ENCODE measurements at regions not wholly inside any gene's neighbourhood (a gene's known extent, or its start where the extent isn't known, plus 50 kb on each side); places are given as distances from the start of the nearest gene placed in this dataset.

DNA sequence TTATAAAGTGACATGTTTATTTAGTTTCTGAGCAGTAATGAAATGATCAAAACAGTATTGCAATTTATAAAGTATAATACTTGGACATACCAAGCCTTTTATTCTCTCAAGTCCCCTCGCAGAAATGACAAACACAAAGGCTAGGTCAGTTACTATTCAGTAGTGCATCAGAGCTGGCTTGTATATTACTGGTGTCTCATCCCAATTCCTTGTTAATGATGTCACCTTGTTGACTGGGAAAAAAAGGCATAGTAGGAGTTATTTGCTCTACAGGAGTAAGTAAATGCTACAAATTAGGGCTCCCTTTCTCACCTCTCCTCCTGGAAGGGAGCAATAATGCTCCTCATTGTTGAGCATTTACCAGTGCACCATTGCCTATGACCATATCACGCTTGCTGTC is 317.6 kb downstream of the CHL1 start:
- no peaks in the 10 kb centered on the region for H4K20me1 ChIP-seq (replicated peaks; ENCODE audit: insufficient read depth)
- H3K36me3 Mint-ChIP-seq (ENCODE audit: low read depth): peaks cover 20% of the 10 kb centered on the region
- H3K27me3 ChIP-seq (ENCODE audit: insufficient read depth): no peaks in the 10 kb centered on the region
- no peak for DNase-seq (ENCODE audit: low spot score)
- H3K27ac Mint-ChIP-seq: no peak overlapping the region
- no peak for TF ChIP-seq CREB1 (CRISPR knock-in tag; IDR thresholded peaks at IDR 0.05; ENCODE audit: low read depth)
- no peak for TF ChIP-seq JUNB (IDR thresholded peaks at IDR 0.05; ENCODE audit: unreplicated experiment)
- TF ChIP-seq, protein P1, sequence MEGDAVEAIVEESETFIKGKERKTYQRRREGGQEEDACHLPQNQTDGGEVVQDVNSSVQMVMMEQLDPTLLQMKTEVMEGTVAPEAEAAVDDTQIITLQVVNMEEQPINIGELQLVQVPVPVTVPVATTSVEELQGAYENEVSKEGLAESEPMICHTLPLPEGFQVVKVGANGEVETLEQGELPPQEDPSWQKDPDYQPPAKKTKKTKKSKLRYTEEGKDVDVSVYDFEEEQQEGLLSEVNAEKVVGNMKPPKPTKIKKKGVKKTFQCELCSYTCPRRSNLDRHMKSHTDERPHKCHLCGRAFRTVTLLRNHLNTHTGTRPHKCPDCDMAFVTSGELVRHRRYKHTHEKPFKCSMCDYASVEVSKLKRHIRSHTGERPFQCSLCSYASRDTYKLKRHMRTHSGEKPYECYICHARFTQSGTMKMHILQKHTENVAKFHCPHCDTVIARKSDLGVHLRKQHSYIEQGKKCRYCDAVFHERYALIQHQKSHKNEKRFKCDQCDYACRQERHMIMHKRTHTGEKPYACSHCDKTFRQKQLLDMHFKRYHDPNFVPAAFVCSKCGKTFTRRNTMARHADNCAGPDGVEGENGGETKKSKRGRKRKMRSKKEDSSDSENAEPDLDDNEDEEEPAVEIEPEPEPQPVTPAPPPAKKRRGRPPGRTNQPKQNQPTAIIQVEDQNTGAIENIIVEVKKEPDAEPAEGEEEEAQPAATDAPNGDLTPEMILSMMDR (conservative IDR thresholded peaks at IDR 0.05; ENCODE audit: low read depth in 2 of 2): no peak
- no peak for TF ChIP-seq STAT1 (IDR thresholded peaks at IDR 0.05; ENCODE audit: unreplicated experiment)
- TF ChIP-seq, protein P2, sequence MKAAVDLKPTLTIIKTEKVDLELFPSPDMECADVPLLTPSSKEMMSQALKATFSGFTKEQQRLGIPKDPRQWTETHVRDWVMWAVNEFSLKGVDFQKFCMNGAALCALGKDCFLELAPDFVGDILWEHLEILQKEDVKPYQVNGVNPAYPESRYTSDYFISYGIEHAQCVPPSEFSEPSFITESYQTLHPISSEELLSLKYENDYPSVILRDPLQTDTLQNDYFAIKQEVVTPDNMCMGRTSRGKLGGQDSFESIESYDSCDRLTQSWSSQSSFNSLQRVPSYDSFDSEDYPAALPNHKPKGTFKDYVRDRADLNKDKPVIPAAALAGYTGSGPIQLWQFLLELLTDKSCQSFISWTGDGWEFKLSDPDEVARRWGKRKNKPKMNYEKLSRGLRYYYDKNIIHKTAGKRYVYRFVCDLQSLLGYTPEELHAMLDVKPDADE (IDR thresholded peaks at IDR 0.05): no peak
- no peak for TF ChIP-seq EZH2phosphoT487 (IDR thresholded peaks at IDR 0.05; ENCODE audit: unreplicated experiment)
- no peak for TF ChIP-seq EZH2 (IDR thresholded peaks at IDR 0.05; ENCODE audit: low read depth, unreplicated experiment)
- no peak for TF ChIP-seq NANOG (IDR thresholded peaks at IDR 0.05; ENCODE audit: borderline replicate concordance)
- no peak for TF ChIP-seq ZNF114 (CRISPR knock-in tag; IDR thresholded peaks at IDR 0.05)
- no peak for TF ChIP-seq ZNF331 (CRISPR knock-in tag; IDR thresholded peaks at IDR 0.05; ENCODE audit: low read depth)
- peaks cover 85% of the 10 kb centered on the region for H3K9me3 Mint-ChIP-seq
- H3K27me3 Mint-ChIP-seq (ENCODE audit: insufficient read depth, low read depth, poor library complexity): peaks cover 1% of the 10 kb centered on the region
- no peak overlapping the region for H3K4me3 ChIP-seq
- H3F3A ChIP-seq (replicated peaks; ENCODE audit: low read depth): no peaks in the 10 kb centered on the region
- no peak overlapping the region for H2AFZ ChIP-seq
- no peak for ATAC-seq
- H3K4me1 ChIP-seq (ENCODE audit: insufficient read depth): no peaks in the 10 kb centered on the region
- no peaks in the 10 kb centered on the region for H3K79me2 ChIP-seq (replicated peaks; ENCODE audit: insufficient read depth)
- H3K9me2 ChIP-seq (ENCODE audit: insufficient read depth): no peaks in the 10 kb centered on the region
- H3K4me2 ChIP-seq: no peak overlapping the region
- no peaks in the 10 kb centered on the region for H3K36me3 ChIP-seq (ENCODE audit: insufficient read depth)
- H3K4me1 Mint-ChIP-seq: no peaks in the 10 kb centered on the region
- no peak overlapping the region for H3K4me3 Mint-ChIP-seq
- no peak overlapping the region for H3K27ac ChIP-seq (ENCODE audit: low read depth)

DNA sequence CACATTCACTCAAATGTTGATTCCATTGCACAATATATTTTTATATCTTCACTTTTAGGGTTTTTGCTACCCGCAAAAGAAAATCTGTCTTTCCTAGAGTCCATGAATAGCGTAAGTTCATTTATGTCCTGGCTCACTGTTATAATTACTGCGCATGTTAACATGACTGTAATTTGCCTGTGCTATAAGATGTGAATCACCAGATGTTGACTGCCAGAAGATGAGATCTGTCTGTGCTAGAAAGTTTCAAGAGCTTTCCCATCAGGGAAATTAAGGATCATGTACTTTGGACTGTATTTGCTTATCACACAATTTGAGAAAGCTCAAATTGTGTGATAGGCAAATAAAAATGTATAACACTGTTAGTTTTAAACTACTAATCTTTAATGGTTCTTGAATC is 322.5 kb downstream of the CHL1 start:
- Mint-ChIP-seq H3K9me3 (peaks cover 83% of the 10 kb centered on the region), H3K27me3 (ENCODE audit: insufficient read depth, low read depth, poor library complexity) (peaks cover 1% of the 10 kb centered on the region), H3K4me1 (no peaks in the 10 kb centered on the region), H3K4me3 (no peak overlapping the region), H3K36me3 (ENCODE audit: low read depth) (peaks cover 10% of the 10 kb centered on the region; the same call in 2 of the 3 replicates), H3K27ac (no peak overlapping the region)
- Histone ChIP-seq H3K9me2 (ENCODE audit: insufficient read depth) (no peaks in the 10 kb centered on the region), H3K27ac (ENCODE audit: low read depth) (no peak overlapping the region), H3K4me3 (no peak overlapping the region), H4K20me1 (replicated peaks; ENCODE audit: insufficient read depth) (no peaks in the 10 kb centered on the region), H2AFZ (no peak overlapping the region), H3K4me1 (ENCODE audit: insufficient read depth) (no peaks in the 10 kb centered on the region), H3K27me3 (ENCODE audit: insufficient read depth) (no peaks in the 10 kb centered on the region), H3K36me3 (ENCODE audit: insufficient read depth) (no peaks in the 10 kb centered on the region), H3K79me2 (replicated peaks; ENCODE audit: insufficient read depth) (no peaks in the 10 kb centered on the region), H3K4me2 (no peak overlapping the region), H3F3A (replicated peaks; ENCODE audit: low read depth) (no peaks in the 10 kb centered on the region)
- ATAC-seq (no peak), DNase-seq (ENCODE audit: low spot score) (no peak)
- TF ChIP-seq, protein P2 (IDR thresholded peaks at IDR 0.05): no peak
- no peak for TF ChIP-seq JUNB (IDR thresholded peaks at IDR 0.05; ENCODE audit: unreplicated experiment)
- no peak for TF ChIP-seq EZH2 (IDR thresholded peaks at IDR 0.05; ENCODE audit: low read depth, unreplicated experiment)
- TF ChIP-seq ZNF331 (CRISPR knock-in tag; IDR thresholded peaks at IDR 0.05; ENCODE audit: low read depth): no peak
- TF ChIP-seq, protein P1 (conservative IDR thresholded peaks at IDR 0.05; ENCODE audit: low read depth in 2 of 2): no peak

All from GM23338 (cell line).